Endothelial cell of umbilical vein (primary cell): ENCODE measurements at regions not wholly inside any gene's neighbourhood (a gene's known extent, or its start where the extent isn't known, plus 50 kb on each side); places are given as distances from the start of the nearest gene placed in this dataset.

Source experiments
- BruUV-seq: library from RNA; stranded (reverse); fragments of 400-500 nt; replicated peaks from 2 replicates; lab custom pipeline; 2021; lab: Mats Ljungman, UMichigan
- CTCF ChIA-PET: fragments of 300-600, 350-600 bp; sonication (Branson Sonifier 250); formaldehyde crosslinking; loops from one replicate; lab custom pipeline; 2021; ENCODE audit warnings: antibody characterized with exemption, inconsistent platforms; lab: Charles Lee
- POLR2A ChIA-PET: fragments of 300-600, 350-600 bp; sonication (Branson Sonifier 250); formaldehyde crosslinking; loops from one replicate; lab custom pipeline; 2021; ENCODE audit warnings: antibody characterized with exemption, inconsistent platforms; lab: Charles Lee
- DNase-seq: peaks from one replicate; pipeline ENCODE4 v3.0.0-alpha.2; 2011; ENCODE audit warnings: low read depth, low spot score
- FAIRE-seq: peaks from 2 replicates; lab custom pipeline; 2011; peaks lifted over from hg19 to GRCh38; lab: Jason Lieb, UNC
- H2AFZ ChIP-seq: 2 replicates; pipeline ENCODE4 v1.6.0; 2012; ENCODE audit warnings: low read depth, low read length, control low read depth, inconsistent platforms
- H3K27ac ChIP-seq: 2 replicates; pipeline ENCODE4 v1.5.1; 2011; ENCODE audit warnings: low read depth, mild to moderate bottlenecking, control low read depth, low read length, moderate library complexity; ENCODE audit not compliant: insufficient read depth
- H3K27me3 ChIP-seq, 2 experiments: 2 replicates each; pipeline versions ENCODE4 v1.6.0 to v1.6.1; 2011; ENCODE audit warnings: low read length in 2 of 2, mixed read lengths in 1 of 2; ENCODE audit not compliant: control insufficient read depth in 2 of 2, insufficient read depth in 2 of 2
- H3K36me3 ChIP-seq, 2 experiments: 2 replicates in 1 of 2; 3 replicates in 1 of 2; pipeline ENCODE4 v1.5.1; 2011; ENCODE audit warnings: low read length in 2 of 2, mild to moderate bottlenecking in 1 of 2, moderate library complexity in 1 of 2; ENCODE audit not compliant: control insufficient read depth in 2 of 2, insufficient read depth in 2 of 2; ENCODE audit errors: extremely low read depth in 1 of 2
- H3K4me1 ChIP-seq: 3 replicates; pipeline ENCODE4 v1.5.1; 2011; ENCODE audit warnings: mild to moderate bottlenecking, low read length; ENCODE audit not compliant: control insufficient read depth, insufficient read depth; ENCODE audit errors: extremely low read depth
- H3K4me2 ChIP-seq: 2 replicates; pipeline ENCODE4 v1.6.1; 2011; ENCODE audit warnings: low read length, control low read depth, mixed read lengths; ENCODE audit not compliant: insufficient read depth
- H3K4me3 ChIP-seq, 3 experiments: fragments of 200-600 bp in 1 of 3; sonication (generic), shearing (Covaris generic) in 1 of 3; replicated peaks in 1 of 3; 2 replicates each; pipeline ENCODE4 v1.5.1; 2011 to 2016; ENCODE audit warnings: control low read depth in 3 of 3, low read length in 3 of 3, mild to moderate bottlenecking in 2 of 3, inconsistent platforms in 1 of 3, low read depth in 1 of 3, moderate library complexity in 1 of 3; ENCODE audit not compliant: insufficient read depth in 1 of 3
- H3K79me2 ChIP-seq: 2 replicates; pipeline ENCODE4 v1.6.0; 2012; ENCODE audit warnings: low read length, inconsistent platforms; ENCODE audit not compliant: control insufficient read depth, insufficient read depth
- H3K9ac ChIP-seq: replicated peaks from 2 replicates; pipeline ENCODE3; 2011; ENCODE audit warnings: low read length, control low read depth; ENCODE audit not compliant: insufficient read depth; ENCODE audit errors: extremely low read depth
- H3K9me1 ChIP-seq: replicated peaks from 3 replicates; pipeline ENCODE4 v1.6.0; 2011; ENCODE audit warnings: mild to moderate bottlenecking, low read length; ENCODE audit not compliant: control insufficient read depth, insufficient read depth; ENCODE audit errors: extremely low read depth
- H3K9me3 ChIP-seq: replicated peaks from 2 replicates; pipeline ENCODE4 v1.5.1; 2012; ENCODE audit warnings: low read length, inconsistent platforms; ENCODE audit not compliant: control insufficient read depth, insufficient read depth
- H4K20me1 ChIP-seq: replicated peaks from 2 replicates; pipeline ENCODE3; 2011; ENCODE audit warnings: mild to moderate bottlenecking, low read length; ENCODE audit not compliant: control insufficient read depth, insufficient read depth; ENCODE audit errors: extremely low read depth
- EZH2 ChIP-seq: IDR thresholded peaks from 2 replicates; pipeline ENCODE4 v1.6.1; 2012; ENCODE audit warnings: borderline replicate concordance, low read depth, mild to moderate bottlenecking, moderate library complexity, low read length, inconsistent platforms; ENCODE audit not compliant: severe bottlenecking
- FOS ChIP-seq: IDR thresholded peaks from 2 replicates; pipeline ENCODE4 v1.6.1; 2011; ENCODE audit warnings: mild to moderate bottlenecking, low read length, moderate library complexity, borderline replicate concordance; ENCODE audit not compliant: insufficient read depth
- GATA2 ChIP-seq: IDR thresholded peaks from 2 replicates; pipeline ENCODE4 v1.7.0; 2011; ENCODE audit warnings: low read depth, mild to moderate bottlenecking, moderate library complexity, mixed read lengths, low read length; ENCODE audit not compliant: insufficient read length, insufficient read depth
- JUN ChIP-seq: IDR thresholded peaks from 2 replicates; pipeline ENCODE4 v1.6.1; 2011; ENCODE audit warnings: borderline replicate concordance, low read depth; ENCODE audit not compliant: insufficient read length, insufficient read depth
- MYC ChIP-seq: IDR thresholded peaks from one replicate; pipeline ENCODE4 v1.6.1; 2011; ENCODE audit warnings: mild to moderate bottlenecking, low read depth, low read length
- POLR2A ChIP-seq: IDR thresholded peaks from 2 replicates; pipeline ENCODE4 v1.6.1; 2012; ENCODE audit warnings: low read depth, mild to moderate bottlenecking, control low read depth, low read length
- POLR2AphosphoS5 ChIP-seq: IDR thresholded peaks from 2 replicates; pipeline ENCODE4 v1.6.1; 2012; ENCODE audit warnings: low read depth, mild to moderate bottlenecking, control low read depth, low read length, moderate library complexity; ENCODE audit not compliant: insufficient read depth
- dilution Hi-C: fragments of 300-500 bp; cut with MboI; formaldehyde crosslinking; loops from one replicate; pipeline ENCODE4 v1.15.0; 2019; ENCODE audit warnings: low sequenced_read_pairs; ENCODE audit not compliant: extremely low pct_ligation_motif_present
- intact Hi-C: fragments of 100-400 bp; cut with micrococcal nuclease; formaldehyde crosslinking; loops from one replicate; pipeline ENCODE4 v1.10.0; 2022
- TF ChIP-seq, protein P1 (sequence below): IDR thresholded peaks from 2 replicates; pipeline ENCODE4 v1.6.1; 2011; ENCODE audit not compliant: insufficient read depth, insufficient read length
- TF ChIP-seq, protein P2 (sequence below), 2 donors: IDR thresholded peaks; 1 replicate in 1 of 2; 2 replicates in 1 of 2; pipeline ENCODE4 v1.5.1; 2011; ENCODE audit warnings: low read length in 2 of 2, mild to moderate bottlenecking in 2 of 2, moderate library complexity in 2 of 2, control low read depth in 1 of 2, inconsistent platforms in 1 of 2, low read depth in 1 of 2; ENCODE audit not compliant: insufficient read depth in 1 of 2; ENCODE audit errors: extremely low read depth in 1 of 2

DNA sequence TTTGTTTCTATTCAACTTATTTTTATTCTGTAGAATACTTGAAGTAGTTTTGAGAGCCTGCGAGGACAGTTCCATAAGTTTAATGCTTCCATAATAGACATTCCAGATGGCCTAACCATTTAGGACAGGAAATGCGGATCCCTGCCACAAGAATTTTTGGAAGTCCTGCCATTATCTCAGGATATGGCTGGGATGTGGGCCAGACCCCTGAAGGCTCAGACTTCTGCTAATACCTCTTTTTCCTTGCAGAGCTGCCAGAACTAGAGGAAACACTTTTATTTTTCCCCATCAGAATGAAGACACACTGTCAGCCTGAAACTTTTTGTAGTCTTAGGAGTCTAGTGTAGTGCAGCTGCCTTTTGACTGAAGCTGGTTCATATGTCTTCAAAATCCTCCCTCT, 806.5 kb downstream of the TDRD15 start:
- Histone ChIP-seq H3K79me2 (no peaks in the 10 kb centered on the region), H3K4me1 (no peaks in the 10 kb centered on the region), H3K36me3 (no peaks in the 10 kb centered on the region), H3K4me3 (no peak overlapping the region), H3K27me3 (no peaks in the 10 kb centered on the region), H3K9me3 (no peaks in the 10 kb centered on the region), H3K27ac (no peak overlapping the region), H3K4me2 (no peak overlapping the region), H3K9me1 (no peaks in the 10 kb centered on the region), H3K9ac (no peak overlapping the region), H2AFZ (no peak overlapping the region), H4K20me1 (no peaks in the 10 kb centered on the region)
- POLR2A ChIA-PET: no interaction called here
- DNase-seq: no peak
- CTCF ChIA-PET: no interaction called here
- dilution Hi-C loops: no loop called here
- TF ChIP-seq JUN (no peak), EZH2 (no peak), MYC (no peak), POLR2AphosphoS5 (no peak), POLR2A (no peak), FOS (no peak), GATA2 (no peak)
- TF ChIP-seq, protein P1, sequence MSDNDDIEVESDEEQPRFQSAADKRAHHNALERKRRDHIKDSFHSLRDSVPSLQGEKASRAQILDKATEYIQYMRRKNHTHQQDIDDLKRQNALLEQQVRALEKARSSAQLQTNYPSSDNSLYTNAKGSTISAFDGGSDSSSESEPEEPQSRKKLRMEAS: no peak
- TF ChIP-seq, protein P2, sequence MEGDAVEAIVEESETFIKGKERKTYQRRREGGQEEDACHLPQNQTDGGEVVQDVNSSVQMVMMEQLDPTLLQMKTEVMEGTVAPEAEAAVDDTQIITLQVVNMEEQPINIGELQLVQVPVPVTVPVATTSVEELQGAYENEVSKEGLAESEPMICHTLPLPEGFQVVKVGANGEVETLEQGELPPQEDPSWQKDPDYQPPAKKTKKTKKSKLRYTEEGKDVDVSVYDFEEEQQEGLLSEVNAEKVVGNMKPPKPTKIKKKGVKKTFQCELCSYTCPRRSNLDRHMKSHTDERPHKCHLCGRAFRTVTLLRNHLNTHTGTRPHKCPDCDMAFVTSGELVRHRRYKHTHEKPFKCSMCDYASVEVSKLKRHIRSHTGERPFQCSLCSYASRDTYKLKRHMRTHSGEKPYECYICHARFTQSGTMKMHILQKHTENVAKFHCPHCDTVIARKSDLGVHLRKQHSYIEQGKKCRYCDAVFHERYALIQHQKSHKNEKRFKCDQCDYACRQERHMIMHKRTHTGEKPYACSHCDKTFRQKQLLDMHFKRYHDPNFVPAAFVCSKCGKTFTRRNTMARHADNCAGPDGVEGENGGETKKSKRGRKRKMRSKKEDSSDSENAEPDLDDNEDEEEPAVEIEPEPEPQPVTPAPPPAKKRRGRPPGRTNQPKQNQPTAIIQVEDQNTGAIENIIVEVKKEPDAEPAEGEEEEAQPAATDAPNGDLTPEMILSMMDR (IDR thresholded peaks at IDR 0.05; ENCODE audit: extremely low read depth in 1 of 2, insufficient read depth in 1 of 2, low read depth in 1 of 2, low read length in 2 of 2): no peak
- FAIRE-seq: no peak
- BruUV-seq: no TSS peak
- intact Hi-C loops: no loop called here
